NCI-H2196 (cell line): ENCODE measurements at regions not wholly inside any gene's neighbourhood (a gene's known extent, or its start where the extent isn't known, plus 50 kb on each side); places are given as distances from the start of the nearest gene placed in this dataset.

Source experiments
- DNase-seq: peaks from one replicate; lab custom pipeline; 2025; ENCODE audit not compliant: unreplicated experiment; lab: John Stamatoyannopoulos, UW

DNA sequence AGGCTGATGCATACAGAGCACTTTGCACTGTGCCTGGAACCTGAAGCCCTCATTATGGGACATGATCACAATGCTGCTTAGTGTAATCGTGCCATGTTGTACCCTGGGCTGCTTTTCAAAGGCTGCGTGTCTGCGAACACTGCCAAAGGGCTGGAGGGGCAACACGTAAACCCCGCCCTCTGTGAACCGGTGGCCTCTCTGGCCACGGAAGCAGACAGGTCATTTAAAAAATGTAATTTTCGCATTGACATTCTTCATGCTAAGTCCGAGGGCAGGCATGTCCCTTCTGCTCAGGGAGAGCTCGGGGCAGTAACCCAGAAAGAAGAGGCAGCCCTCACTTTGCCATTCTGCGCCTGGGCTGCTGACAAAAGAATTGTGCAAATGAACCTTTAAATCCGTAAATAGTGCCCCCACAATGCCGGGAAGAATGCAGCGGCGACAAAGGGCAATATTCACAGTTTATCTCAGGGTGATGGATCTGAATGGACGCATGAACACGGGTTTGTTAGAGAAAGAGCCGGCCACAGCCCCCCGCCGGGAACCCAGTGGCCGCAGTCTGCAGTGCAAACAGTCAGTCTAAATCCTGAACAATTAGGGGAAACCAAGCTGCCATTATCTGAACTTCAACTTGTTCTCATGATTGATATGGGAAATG, 226.1 kb downstream of the MYCN start:
- DNase-seq, result no peak

DNA sequence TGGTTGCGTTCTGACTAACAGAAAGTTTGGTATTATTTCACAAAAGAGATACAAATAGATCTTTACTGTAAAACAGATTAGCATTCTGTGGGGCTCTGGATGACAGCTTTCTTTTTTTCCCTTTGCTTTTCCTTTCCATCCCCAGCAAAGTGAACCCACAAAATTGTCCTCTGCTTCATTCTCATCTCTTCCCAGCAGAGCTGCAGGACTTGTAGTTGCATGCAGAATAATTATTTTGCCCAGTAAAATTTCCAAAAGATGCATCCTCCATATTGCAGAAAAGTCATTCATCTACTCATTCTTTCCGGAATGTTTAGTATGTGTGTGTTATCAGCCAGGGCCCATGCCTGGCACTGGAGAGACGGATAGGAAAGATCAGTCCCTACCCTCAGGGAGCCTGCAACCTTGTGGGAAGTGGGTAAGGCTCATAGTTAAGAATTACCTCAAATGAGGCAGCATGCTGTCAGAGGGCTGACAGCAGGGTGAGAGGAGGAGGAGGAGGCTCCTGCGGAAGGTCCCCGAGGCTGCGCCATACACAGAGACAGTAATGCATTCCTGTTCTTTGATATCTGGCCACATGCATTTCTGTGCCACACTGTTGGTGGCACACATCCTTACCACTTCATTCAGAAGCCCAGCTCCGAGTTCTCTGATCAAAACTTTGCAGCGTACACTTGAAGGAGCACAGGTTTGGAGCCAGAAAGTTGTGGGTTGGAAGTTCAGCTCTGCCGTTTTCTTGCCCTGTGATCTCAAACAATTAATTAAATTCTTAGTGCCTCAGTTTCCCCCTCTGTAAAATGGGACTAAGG, 225.4 kb downstream of the MYCN start:
- no peak for DNase-seq

DNA sequence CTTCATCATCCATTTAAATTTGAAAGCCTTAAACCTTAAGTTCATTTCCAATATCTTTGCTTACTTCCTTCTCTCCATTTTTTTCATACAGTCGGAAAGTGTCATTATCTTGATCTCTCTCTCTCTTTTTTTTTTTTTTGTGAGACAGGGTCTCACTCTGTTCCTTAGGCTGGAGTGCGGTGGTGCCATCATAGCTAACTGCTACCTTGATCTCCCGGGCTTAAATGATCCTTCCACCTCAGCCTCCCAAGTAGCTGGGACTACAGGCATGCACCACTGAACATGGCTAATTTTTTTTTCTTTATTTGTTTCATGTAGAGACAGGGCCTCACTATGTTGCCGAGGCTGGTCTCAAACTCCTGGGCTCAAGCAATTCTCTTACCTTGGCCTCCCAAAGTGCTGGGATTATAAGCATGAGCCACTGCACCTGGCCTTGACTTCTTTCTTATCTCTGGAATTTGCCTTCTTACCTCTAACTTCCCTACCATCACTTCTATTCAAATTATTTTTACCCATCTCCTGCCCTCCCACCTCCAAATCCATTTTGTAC, 222.2 kb downstream of the MYCN start:
- DNase-seq, result no peak

DNA sequence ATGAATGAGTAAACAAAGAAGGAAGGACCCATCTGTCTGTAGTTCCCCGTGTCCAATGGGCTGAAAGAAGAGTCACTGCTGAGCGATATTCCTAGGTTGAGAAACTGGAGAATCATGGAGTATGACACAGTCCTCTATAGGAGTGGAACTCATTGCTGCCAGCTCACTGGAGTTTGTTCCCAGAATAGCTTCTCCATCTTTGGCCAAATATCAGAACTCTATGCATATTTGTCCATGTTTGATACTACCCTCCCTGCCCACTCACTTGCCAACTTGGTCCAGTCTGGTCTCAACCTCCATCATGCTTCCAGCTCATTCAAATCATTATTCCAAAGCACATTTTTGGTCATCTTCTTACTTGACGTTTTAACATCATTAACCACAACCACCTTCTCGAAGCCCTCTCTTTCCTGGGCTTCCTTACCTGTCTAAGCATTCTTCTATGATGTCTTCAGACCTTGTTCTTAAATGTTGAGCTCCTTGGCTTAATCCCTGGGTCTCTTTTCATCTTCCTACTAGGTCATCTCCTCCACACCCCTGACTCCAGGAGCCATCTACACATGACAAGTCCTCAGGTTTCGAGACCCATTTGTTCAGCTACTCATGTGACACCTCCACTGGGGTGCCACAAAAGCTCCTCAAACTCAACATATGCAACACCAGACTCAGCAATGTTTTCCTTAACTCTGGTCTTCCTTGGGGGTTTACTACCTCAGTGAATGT, 221.6 kb downstream of the MYCN start:
- DNase-seq, result no peak

DNA sequence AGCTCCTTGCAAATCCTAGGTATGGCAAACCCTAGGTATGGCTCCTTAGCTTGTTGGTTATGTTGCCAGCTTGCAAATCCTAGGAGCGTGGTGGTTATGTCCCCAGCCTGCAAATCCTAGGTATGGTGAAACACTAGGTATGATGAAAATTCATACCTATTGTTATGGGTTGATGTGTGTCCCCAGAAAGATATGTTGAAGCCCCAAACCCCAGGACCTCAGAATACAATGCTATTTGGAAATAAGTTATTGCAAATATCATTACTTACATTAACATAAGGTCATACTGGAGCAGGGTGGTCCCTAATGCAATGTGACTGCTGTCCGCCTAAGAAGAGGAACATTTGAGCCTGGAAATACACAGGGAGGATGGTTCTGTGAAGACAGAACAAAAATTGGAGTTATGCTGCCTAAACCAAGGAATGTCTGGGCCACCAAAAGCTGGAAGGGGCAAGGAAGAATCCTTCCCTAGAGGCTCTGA, 220.8 kb downstream of the MYCN start:
- no peak for DNase-seq

- no peak for DNase-seq
Measured at GRCh38 chr2:16160281-16161084, 220.1 kb downstream of the MYCN start.

- DNase-seq, result no peak
Measured at GRCh38 chr2:16156411-16156810, 216.1 kb downstream of the MYCN start.

GRCh38 chr2:16155766-16156165, 215.4 kb downstream of the MYCN start:
- no peak for DNase-seq

- no peak for DNase-seq
Measured at GRCh38 chr2:16155366-16155765, 215.0 kb downstream of the MYCN start.

DNA sequence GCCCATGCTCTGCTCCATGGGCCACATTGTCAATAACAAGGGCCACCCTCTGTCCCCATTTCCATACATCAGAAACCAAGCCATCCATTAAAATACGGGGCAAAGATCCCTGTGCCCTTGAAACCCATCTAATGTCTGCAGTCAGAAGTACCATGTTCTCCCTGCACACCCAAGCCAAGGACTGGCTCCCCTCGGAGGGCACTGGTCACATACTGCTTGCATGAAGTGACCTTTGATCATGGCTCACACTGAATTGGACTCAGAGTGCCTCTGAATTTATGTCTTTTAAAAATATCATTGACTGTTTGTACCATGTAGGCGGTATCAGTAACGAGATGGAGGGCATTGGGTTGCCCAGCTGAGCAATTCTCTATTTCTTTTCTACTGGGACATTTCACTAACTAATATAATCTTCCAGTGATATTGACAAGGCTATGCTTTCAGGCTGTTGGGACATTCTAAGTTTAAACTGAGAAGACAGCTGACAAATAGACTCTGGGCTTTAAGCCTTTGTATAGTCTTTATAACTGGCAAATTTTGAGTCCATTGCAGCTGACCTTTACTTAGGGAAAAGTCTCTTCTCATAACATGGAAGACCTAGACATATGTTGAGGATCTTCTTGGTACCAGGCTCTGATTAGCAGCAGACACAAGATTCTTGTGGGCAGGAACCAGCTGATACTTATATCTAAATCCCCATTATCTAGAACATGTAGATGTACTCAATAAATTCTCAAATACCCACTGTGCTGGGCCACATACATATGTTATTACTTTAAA, 214.3 kb downstream of the MYCN start:
- DNase-seq, result no peak

DNA sequence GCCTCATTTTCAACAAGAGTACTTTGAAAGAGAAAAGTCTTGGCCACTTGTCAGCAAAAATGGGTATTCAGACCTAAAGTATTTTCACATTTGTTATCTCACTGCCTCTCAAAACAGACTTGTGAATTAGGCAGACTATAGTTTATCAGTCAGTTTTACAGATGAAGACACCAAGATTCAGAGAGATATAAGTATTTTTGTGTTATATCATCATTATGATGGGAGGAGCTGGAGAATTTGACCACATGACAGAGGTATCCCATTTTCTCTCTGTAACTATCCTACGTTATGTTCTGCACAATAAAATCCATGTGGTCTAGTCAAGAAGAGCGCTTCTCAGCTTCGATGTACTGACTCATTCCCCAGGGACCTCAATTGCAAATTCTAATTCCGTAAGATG, 213.7 kb downstream of the MYCN start:
- no peak for DNase-seq

DNA sequence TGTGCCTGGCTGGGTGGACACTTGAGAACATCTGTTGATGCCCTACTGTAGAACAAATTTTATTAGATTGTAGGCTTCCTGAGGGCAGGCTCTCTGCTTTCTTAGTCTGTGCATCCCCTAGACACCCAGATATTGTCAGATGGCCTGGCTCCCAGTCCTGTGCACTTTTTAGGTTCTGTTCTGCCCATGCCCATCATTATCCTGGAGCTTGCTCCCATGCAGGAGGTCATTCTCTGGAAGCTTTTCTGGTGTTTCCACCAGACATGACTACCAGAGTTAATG, 213.3 kb downstream of the MYCN start:
- DNase-seq, result no peak

DNA sequence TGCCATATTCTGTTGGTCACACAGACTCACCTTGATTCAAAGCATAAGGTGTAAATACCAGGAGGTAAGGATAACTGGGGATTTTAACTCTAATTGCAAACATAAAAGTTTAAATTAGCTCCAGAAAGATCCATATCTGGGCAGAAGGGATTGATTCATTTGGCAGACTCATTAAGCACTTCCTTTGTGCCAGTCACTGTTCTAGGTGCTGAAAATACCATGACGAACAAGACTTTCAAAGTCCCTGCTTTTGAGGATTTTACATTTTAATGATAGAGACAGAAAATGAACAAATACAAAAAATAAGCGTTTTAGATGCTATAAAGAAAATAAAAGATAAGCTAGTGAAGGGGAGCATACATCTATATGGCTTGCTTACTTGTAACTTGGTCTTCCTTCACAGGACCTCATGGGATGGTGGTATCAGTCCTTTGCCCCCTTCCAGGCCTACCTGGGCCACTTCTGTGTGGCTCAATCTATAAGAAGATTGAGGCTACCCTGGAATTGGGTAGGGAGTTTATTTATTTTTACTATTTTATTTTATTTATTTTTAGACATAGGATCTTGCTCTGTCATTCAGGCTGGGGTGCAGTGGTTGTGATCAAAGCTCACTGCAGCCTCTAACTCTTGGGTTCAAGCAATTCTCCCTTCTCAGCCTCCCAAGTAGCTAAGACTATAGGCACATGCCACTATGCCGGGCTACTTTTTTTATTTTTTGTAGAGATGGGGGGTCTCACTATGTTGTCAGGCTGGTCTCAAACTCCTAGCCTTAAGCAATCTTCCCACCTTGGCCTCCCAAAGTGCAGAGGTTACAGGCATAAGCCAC, 212.8 kb downstream of the MYCN start:
- DNase-seq, result no peak

- DNase-seq, result no peak
Measured at GRCh38 chr2:16152071-16152927, 211.9 kb downstream of the MYCN start.

DNA sequence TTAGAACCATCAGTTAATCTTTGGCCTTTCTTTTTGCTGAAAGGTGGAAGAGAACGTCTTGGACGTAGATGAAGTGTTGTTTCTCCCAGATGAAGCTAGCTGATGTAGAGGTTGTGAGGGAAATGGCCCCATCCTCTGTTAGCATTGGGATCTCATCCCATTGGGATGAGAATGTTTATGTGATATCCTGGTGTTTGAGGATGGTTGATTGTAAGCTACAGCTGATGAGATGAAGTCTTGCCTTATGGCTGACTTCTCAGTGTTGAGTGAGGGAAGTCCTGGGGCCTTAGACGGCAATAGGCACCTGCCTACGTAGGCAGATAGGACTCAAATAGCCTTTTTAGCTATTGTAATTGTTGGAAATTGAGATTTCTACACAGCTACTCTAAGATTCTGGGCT, 211.3 kb downstream of the MYCN start:
- DNase-seq, result no peak

DNA sequence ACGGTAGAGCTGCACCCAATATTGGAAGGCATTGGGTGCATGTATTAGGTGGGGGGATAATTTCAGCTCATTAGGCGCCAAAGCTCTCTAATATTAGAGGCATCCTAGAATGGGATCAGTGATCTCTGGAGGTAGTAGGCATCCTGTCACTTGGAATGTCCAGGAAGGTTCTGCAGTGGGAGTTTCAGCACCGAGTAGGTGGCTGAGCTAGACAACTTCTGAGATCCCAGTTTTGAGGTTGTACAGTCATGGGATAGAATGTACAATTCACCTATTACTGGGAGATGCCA, 210.9 kb downstream of the MYCN start:
- no peak for DNase-seq

DNA sequence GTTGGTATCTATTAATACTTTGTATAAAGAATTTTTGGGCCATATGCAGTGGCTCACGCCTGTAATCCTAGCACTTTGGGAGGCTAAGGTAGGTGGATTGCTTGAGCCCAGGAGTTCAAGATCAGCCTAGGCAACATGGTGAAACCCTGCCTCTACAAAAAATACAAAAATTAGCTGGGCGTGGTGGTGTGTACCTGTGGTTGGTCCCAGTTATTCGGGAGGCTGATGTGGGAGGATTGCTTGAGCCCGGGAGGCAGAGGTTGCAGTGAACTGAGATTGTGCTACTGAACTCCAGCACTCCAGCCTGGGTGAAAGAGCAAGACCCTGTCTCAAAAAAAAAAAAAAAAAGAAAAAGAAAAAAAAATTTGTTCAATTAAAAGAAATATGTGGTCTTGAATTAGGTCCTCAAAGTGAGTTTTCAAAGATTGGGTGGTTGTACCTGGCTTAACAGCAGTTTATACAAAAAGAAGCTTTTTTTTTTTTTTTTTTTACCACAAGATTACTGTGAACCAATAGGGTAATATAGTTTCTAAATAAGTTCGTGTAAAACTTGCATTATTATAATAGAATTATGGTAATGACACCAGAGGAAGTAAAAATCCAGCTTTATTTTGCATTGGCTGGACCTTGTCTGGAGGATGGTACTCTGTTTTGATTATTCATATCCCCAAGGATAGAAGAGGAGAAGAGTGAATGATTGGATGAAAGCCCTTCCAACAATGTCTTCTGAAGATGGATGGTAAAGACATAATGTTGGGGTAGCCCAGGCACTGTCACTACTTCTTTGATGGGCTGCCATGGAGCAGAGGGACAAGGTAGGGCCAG, 210.3 kb downstream of the MYCN start:
- no peak for DNase-seq
